PC-3 (cell line): ENCODE measurements at regions not wholly inside any gene's neighbourhood (a gene's known extent, or its start where the extent isn't known, plus 50 kb on each side); places are given as distances from the start of the nearest gene placed in this dataset.

Experiments used
- CTCF ChIP-seq: fragments of 300-600 bp; sonication (generic); conservative IDR thresholded peaks from 2 replicates; pipeline ENCODE4 v1.5.1; 2017; ENCODE audit warnings: antibody characterized with exemption, low read depth, mild to moderate bottlenecking, low read length
- EZH2phosphoT487 ChIP-seq: fragments of 300-600 bp; sonication (generic); IDR thresholded peaks from 2 replicates; pipeline ENCODE4 v1.6.1; 2018; ENCODE audit warnings: mild to moderate bottlenecking, antibody characterized with exemption, low read length, borderline replicate concordance

GRCh38 chr14:51781381-51781780 is 79.0 kb upstream of the GNG2 start:
- TF ChIP-seq CTCF (no peak), EZH2phosphoT487 (no peak)
